Activated B cell treated with CpG ODN at 0.5 μM for 24 hours (primary cell): ENCODE measurements at regions not wholly inside any gene's neighbourhood (a gene's known extent, or its start where the extent isn't known, plus 50 kb on each side); places are given as distances from the start of the nearest gene placed in this dataset.

Experiments used
- ATAC-seq: fragments of 200-7000 bp; cut with Tn5 transposase; one replicate; pipeline ENCODE4 v1.10.0; 2021; ENCODE audit warnings: low read depth, mild to moderate bottlenecking, moderate library complexity
- CTCF ChIA-PET: fragments of 350-600 bp; sonication (Branson Sonifier 250); formaldehyde crosslinking; loops from one replicate; lab custom pipeline; 2021; ENCODE audit warnings: antibody characterized with exemption; lab: Charles Lee
- POLR2A ChIA-PET: fragments of 350-600 bp; sonication (Branson Sonifier 250); formaldehyde crosslinking; loops from one replicate; lab custom pipeline; 2021; ENCODE audit warnings: antibody characterized with exemption; lab: Charles Lee
- DNase-seq: peaks from one replicate; pipeline ENCODE4 v3.0.0; 2022
- H3K27ac Mint-ChIP-seq: one replicate; pipeline ENCODE4 v1.8.0; 2020; ENCODE audit warnings: mixed read lengths
- H3K27me3 Mint-ChIP-seq: one replicate; pipeline ENCODE4 v1.8.0; 2021; ENCODE audit warnings: mixed read lengths
- H3K36me3 Mint-ChIP-seq: one replicate; pipeline ENCODE4 v1.8.0; 2021; ENCODE audit warnings: low read depth, mixed read lengths
- H3K4me1 Mint-ChIP-seq: one replicate; pipeline ENCODE4 v1.8.0; 2021; ENCODE audit warnings: mixed read lengths
- H3K4me3 Mint-ChIP-seq: one replicate; pipeline ENCODE4 v1.8.0; 2020; ENCODE audit warnings: mild to moderate bottlenecking, mixed read lengths
- H3K9me3 Mint-ChIP-seq: one replicate; pipeline ENCODE4 v1.8.0; 2020; ENCODE audit warnings: mixed read lengths
- intact Hi-C: fragments of 100-400 bp; cut with micrococcal nuclease; formaldehyde crosslinking; loops from one replicate; pipeline ENCODE4 v1.15.1; 2024
- TF ChIP-seq, protein P1 (sequence below): fragments of 200-600 bp; IDR thresholded peaks from one replicate; pipeline ENCODE4 v1.8.0; 2022; ENCODE audit warnings: antibody characterized with exemption, mild to moderate bottlenecking

DNA sequence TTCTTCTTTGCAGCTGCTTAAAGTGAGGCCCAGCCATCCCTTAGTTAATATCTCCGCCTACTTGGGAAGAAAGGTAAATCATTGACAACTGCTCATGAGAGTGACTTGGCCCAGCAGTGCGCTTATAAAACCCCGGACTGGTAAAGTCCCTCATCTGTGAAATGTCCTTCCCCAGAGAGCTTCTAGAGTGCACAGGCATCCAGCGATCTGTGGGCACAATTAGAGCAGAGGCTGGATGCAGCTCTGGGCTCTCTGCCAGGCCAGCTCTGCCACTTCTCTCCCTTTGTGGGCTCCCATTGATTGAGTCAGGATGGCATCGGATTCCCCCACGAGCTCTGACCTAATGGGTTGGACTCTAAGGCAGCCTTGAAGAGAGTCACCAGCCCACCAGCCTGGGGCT lies 219.0 kb upstream of the LINGO1 start:
- TF ChIP-seq, protein P1, sequence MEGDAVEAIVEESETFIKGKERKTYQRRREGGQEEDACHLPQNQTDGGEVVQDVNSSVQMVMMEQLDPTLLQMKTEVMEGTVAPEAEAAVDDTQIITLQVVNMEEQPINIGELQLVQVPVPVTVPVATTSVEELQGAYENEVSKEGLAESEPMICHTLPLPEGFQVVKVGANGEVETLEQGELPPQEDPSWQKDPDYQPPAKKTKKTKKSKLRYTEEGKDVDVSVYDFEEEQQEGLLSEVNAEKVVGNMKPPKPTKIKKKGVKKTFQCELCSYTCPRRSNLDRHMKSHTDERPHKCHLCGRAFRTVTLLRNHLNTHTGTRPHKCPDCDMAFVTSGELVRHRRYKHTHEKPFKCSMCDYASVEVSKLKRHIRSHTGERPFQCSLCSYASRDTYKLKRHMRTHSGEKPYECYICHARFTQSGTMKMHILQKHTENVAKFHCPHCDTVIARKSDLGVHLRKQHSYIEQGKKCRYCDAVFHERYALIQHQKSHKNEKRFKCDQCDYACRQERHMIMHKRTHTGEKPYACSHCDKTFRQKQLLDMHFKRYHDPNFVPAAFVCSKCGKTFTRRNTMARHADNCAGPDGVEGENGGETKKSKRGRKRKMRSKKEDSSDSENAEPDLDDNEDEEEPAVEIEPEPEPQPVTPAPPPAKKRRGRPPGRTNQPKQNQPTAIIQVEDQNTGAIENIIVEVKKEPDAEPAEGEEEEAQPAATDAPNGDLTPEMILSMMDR, result no peak
- Mint-ChIP-seq H3K27ac (no peak overlapping the region), H3K4me1 (no peaks in the 10 kb centered on the region), H3K27me3 (peaks cover 30% of the 10 kb centered on the region), H3K9me3 (peaks cover 2% of the 10 kb centered on the region), H3K4me3 (no peak overlapping the region), H3K36me3 (no peaks in the 10 kb centered on the region)
- intact Hi-C loops, result no loop called here
- ChIA-PET CTCF (no interaction called here), POLR2A (interaction anchor here (0.5 kb wide), 1 partner anchor 811 kb away, joined by 3 read pairs; no protein-coding TSS in a partner anchor)
- ATAC-seq, result no peak
- DNase-seq, result no peak

DNA sequence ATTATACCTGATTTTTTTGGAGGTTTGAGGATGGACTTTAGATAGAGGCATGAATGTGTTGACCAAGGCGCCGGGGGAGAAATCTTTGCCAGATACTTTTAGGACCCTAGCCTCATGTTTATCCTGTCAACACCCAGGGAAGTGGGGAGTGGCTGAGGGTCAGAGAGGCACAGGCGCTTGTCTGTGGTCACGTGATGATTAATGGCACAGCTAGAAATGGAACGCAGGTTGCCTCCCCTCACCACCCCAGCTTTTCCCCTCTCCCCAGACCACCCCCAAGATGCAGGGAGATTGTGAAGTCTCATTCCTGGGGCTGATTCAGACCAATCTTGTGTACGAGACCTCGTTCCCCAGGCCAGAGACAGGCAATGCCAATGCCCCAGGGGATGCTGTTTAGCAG lies 218.4 kb upstream of the LINGO1 start:
- H3K4me1 Mint-ChIP-seq, result no peaks in the 10 kb centered on the region
- ChIA-PET POLR2A (interaction anchor here (0.5 kb wide), 1 partner anchor 811 kb away, joined by 3 read pairs; no protein-coding TSS in a partner anchor), CTCF (no interaction called here)
- intact Hi-C loops, result no loop called here
- no peak overlapping the region for H3K27ac Mint-ChIP-seq
- no peak overlapping the region for H3K4me3 Mint-ChIP-seq
- H3K9me3 Mint-ChIP-seq, result peaks cover 4% of the 10 kb centered on the region
- no peaks in the 10 kb centered on the region for H3K36me3 Mint-ChIP-seq
- ATAC-seq, result no peak
- no peak for DNase-seq
- peaks cover 35% of the 10 kb centered on the region for H3K27me3 Mint-ChIP-seq
- TF ChIP-seq, protein P1, result no peak

DNA sequence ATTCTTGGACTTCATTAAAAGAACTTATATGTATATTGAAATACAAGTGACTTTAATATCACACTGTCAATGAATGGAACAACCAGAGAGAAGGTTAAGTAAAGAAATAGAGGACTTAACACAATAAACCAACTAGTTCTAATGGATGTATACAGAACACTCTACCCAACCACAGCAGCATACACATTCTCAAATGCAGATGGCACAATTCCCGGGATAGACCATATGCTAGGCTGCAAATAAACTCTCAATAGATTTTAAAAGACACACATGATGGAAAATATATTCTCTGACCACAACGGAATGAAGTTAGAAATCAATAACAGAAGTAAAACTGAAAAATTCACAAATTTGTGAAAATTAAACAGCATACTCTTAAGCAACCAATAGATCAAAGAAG lies 214.3 kb upstream of the LINGO1 start:
- Mint-ChIP-seq H3K4me3 (no peak overlapping the region), H3K36me3 (no peaks in the 10 kb centered on the region), H3K4me1 (no peaks in the 10 kb centered on the region), H3K27me3 (peaks cover 28% of the 10 kb centered on the region), H3K27ac (no peak overlapping the region), H3K9me3 (peaks cover 16% of the 10 kb centered on the region)
- ChIA-PET POLR2A (no interaction called here), CTCF (no interaction called here)
- DNase-seq (no peak), ATAC-seq (no peak)
- intact Hi-C loops, result no loop called here
- TF ChIP-seq, protein P1, result no peak

DNA sequence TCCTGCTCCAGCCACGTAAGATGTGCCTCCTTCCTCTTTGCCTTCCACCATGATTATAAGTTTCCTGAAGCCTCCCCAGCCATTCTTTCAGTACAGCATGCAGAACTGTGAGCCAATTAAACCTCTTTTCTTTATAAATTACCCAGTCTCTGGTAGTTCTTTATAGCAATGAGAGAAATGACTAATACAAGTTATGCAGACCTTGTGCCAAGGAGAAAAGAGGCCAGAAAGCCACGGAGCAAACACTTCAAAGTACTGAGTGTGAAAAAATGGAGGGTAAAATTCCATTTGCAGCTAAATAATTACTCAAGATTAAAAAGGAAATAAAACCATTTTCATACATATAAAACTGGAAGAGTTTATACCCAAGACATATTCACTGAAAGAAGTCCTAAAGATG lies 213.6 kb upstream of the LINGO1 start:
- ChIA-PET POLR2A (no interaction called here), CTCF (no interaction called here)
- H3K36me3 Mint-ChIP-seq, result no peaks in the 10 kb centered on the region
- H3K4me1 Mint-ChIP-seq, result no peaks in the 10 kb centered on the region
- H3K27ac Mint-ChIP-seq, result no peak overlapping the region
- no peak overlapping the region for H3K4me3 Mint-ChIP-seq
- ATAC-seq, result no peak
- peaks cover 16% of the 10 kb centered on the region for H3K9me3 Mint-ChIP-seq
- TF ChIP-seq, protein P1, result no peak
- intact Hi-C loops, result no loop called here
- H3K27me3 Mint-ChIP-seq, result peaks cover 32% of the 10 kb centered on the region
- DNase-seq, result no peak

DNA sequence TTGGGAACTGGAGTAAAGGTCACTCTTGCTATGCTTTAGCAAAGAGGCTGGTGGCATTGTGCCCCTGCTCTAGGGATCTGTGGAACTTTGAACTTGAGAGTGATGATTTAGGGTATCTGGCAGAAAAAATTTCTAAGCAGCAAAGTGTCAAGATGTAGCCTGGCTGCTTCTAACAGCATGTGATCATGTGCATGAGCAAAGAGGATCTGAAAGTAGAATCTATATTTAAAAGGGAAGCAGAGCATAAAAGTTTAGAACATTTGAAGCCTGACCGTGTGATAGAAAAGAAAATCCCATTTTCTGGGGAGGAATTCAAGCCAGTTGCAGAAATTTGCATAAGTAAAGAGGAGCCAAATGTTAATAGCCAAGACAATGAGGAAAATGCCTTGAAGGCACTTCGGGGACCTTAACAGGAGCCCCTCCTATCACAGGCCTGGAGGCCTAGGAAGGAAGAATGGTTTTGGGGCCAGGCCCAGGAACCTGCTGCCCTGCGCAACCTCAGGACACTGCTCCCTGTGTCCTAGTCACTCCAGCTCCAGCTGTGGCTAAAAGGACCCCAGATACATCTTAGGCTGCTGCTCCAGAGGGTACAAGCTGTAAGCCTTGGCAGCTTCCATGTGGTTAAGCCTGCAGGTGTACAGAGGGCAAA lies 212.2 kb upstream of the LINGO1 start:
- TF ChIP-seq, protein P1, result no peak
- no peak overlapping the region for H3K4me3 Mint-ChIP-seq
- ATAC-seq, result no peak
- ChIA-PET CTCF (no interaction called here), POLR2A (no interaction called here)
- H3K27me3 Mint-ChIP-seq, result peaks cover 35% of the 10 kb centered on the region
- no peak for DNase-seq
- no peaks in the 10 kb centered on the region for H3K4me1 Mint-ChIP-seq
- H3K27ac Mint-ChIP-seq, result no peak overlapping the region
- peaks cover 14% of the 10 kb centered on the region for H3K9me3 Mint-ChIP-seq
- intact Hi-C loops, result no loop called here
- H3K36me3 Mint-ChIP-seq, result no peaks in the 10 kb centered on the region
